ENCODE measurements at regions not wholly inside any gene's neighbourhood (a gene's known extent, or its start where the extent isn't known, plus 50 kb on each side); places are given as distances from the start of the nearest gene placed in this dataset.
A peak's percentile ranks its signal among the peaks of the same experiment; 100 is the strongest.

DNA sequence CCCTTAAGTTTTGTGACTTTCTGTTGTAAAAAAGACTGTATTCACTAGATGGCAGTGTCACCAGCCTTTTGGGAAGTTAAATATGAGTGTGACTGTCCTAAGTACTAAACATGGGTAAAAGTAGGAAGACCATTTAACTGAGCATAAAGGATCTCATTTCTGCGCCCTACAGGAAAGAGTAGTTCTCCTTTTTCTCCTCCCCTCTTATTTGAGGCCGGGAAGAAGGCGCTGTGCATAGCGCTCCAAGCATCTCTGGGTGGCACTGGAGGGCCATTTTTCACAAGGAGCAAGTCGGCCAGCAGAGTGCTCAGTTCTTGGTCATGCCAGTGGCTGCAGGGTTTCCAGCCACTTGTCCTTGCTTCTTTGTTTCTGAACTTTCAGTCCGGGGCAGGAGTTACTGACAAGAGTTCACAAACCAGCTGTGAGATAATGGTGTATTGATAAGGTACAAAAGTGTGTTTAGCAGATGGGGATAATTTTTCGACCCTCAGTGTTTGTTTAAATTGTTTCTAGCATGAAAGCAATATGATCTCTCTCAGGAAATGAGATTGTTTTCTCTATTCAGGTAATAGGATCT, 227.6 kb upstream of the DMRT1 start:
- Histone ChIP-seq H3K27ac (peak overlapping the region; percentile 63 to 83), H3K4me3 (no peak overlapping the region)
- DNase-seq (ENCODE audit: low spot score): peak; percentile 91
- TF ChIP-seq, protein P1, sequence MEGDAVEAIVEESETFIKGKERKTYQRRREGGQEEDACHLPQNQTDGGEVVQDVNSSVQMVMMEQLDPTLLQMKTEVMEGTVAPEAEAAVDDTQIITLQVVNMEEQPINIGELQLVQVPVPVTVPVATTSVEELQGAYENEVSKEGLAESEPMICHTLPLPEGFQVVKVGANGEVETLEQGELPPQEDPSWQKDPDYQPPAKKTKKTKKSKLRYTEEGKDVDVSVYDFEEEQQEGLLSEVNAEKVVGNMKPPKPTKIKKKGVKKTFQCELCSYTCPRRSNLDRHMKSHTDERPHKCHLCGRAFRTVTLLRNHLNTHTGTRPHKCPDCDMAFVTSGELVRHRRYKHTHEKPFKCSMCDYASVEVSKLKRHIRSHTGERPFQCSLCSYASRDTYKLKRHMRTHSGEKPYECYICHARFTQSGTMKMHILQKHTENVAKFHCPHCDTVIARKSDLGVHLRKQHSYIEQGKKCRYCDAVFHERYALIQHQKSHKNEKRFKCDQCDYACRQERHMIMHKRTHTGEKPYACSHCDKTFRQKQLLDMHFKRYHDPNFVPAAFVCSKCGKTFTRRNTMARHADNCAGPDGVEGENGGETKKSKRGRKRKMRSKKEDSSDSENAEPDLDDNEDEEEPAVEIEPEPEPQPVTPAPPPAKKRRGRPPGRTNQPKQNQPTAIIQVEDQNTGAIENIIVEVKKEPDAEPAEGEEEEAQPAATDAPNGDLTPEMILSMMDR (IDR thresholded peaks at IDR 0.05): peak; percentile 77

DNA sequence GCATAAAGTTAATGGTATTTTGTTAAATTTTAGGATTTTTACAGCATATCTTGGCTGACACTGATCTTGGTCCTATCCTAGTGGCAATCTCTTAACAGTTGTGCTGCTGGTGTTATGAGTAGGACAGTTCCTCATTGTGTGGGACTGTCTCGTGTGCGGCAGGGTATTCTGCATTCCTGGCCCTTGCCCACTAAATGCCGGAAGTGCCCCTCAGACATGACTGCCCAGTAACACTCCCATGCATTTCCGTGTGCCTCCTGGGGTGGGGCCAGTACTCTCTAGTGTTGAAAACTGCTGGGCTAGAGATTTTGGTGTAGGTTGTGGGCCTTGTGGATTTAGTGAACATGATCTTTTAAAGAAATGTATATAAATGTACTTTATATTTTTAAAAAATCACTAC, 227.1 kb upstream of the DMRT1 start:
- TF ChIP-seq, protein P1 (IDR thresholded peaks at IDR 0.05): no peak
- Histone ChIP-seq H3K4me3 (no peak overlapping the region), H3K27ac (peak overlapping the region; percentile 63 to 83)
- no peak for DNase-seq (ENCODE audit: low spot score)

DNA sequence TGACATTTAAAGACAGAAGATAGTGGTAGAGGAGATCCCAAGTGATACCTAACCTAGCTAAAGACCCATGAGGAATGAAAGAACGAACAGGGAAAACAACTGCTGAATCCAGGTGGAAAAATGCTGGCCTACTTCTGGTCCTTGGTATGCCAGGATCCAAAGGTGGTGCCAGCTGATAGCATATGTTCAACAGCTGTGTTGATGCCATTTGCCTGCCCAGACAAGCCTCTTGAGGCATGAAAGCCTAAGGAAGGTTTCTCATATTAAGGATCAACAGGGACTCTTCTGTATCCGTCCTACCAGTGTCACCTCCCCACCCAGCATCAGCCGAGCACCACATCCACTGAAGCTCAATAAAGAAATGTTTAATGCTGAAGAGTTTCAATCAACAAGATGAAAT, 225.7 kb upstream of the DMRT1 start:
- TF ChIP-seq, protein P1 (IDR thresholded peaks at IDR 0.05): no peak
- Histone ChIP-seq H3K27ac (peak overlapping the region; percentile 45 to 60), H3K4me3 (no peak overlapping the region)
- DNase-seq (ENCODE audit: low spot score): no peak

DNA sequence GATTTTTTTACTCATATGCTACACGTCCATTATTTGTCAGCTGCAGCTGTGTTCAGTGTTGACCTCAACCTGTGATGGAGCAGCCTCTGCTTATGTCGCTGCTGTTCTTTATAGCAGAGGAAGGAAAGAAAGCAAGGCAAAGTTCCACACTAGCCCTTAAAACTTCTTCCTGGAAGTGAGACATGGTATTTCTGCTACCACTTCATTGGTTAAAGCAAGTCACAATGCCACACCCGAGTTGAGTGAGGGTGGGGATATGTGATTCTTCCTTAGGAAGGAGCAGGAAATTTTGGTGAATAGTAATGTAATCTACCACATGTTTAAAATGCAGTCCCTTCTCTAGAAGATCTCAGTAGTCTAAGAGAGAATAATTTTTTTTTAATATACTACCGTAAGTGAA, 224.8 kb upstream of the DMRT1 start:
- Histone ChIP-seq H3K4me3 (no peak overlapping the region), H3K27ac (peak overlapping the region; percentile 60 to 76)
- TF ChIP-seq, protein P1 (IDR thresholded peaks at IDR 0.05): no peak
- DNase-seq (ENCODE audit: low spot score): no peak

DNA sequence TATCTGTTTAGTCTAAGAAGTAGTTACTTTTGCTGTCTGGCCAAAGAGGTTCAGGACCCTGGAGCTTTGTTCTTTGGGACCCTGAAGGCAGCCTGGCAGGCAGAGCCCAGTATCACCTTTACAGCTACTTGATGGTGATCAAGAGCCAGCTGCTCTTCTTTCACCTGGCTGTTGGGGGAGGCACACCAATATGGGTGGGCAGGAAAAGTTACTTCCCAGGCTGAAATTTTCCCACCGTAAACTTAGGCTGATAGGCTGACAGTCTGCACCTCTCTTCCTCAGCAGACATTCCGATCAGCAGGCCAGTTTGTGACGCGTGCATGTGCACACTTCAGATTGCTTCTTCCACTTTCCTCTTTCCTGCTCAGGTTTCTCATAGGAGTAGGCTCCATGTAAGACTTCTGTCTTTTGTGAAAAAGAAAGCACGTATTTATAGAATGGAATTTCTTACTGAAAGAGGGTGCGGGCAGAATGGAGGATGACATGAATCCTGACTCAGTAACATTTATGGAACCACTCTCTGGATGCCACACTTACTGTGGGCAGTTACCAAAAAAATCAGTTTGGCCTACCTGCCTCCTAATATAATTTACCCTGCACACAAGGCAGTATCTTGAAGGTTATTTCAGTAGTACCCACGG, 223.9 kb upstream of the DMRT1 start:
- Histone ChIP-seq H3K27ac (peak overlapping the region; percentile 76 to 88), H3K4me3 (no peak overlapping the region)
- TF ChIP-seq, protein P1 (IDR thresholded peaks at IDR 0.05): no peak
- DNase-seq (ENCODE audit: low spot score): no peak

DNA sequence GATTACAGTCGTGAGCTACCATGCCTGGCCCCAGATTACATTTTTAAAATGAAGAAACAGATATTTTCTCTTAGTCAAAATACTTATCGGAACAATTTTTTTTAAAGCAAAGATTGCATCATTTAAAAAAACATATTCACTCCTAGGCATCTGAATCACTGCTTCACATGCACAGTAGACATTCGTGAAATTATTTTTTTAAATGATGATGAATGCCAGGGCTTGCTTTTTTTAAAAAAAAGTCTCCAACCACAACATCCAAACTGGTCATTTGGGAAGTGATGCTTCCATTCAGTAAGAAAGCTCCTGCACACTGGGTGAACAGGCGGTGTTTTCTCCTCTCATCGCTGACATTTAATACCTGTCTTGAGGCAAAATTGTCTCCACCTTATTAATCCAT, 223.0 kb upstream of the DMRT1 start:
- DNase-seq (ENCODE audit: low spot score): no peak
- peak overlapping the region; percentile 76 to 88 for H3K27ac ChIP-seq
- no peak overlapping the region for H3K4me3 ChIP-seq
- TF ChIP-seq, protein P1 (IDR thresholded peaks at IDR 0.05): no peak

DNA sequence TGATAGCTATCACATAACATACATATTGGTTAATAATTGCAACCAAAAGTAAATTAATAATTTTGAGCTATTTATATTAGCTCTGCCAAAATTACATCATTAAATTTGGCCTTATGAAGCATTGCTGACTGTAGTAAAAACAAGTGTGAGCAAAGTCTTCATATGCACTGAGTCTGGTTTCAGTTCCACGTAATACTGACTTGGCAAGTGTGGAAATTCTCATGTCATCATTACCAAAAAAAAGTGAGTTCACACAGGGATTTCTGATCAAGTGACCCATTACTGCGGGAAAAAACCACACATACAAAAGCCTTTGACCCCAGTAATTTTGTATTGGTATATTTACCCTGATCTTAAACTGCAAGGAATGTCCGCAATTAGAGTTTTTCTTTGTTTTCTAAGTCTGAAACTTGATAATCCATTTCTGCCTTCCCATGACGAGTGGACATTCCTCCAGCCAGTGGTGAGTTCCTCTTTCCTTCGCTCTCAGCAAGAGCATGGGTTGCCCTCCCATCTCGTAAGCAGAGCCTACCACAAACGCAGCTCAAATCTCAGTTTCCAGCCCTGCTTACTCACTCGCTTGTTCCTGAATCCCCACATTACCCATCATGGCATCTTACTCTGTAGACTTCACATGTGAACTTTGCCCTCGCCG, 220.2 kb upstream of the DMRT1 start:
- no peak for DNase-seq (ENCODE audit: low spot score)
- Histone ChIP-seq H3K27ac (peak overlapping the region; percentile 3 to 62), H3K4me3 (no peak overlapping the region)
- TF ChIP-seq, protein P1 (IDR thresholded peaks at IDR 0.05): no peak

All from coronary artery (tissue), 2 donors.